Testis (tissue), 2 donors: ENCODE measurements at regions not wholly inside any gene's neighbourhood (a gene's known extent, or its start where the extent isn't known, plus 50 kb on each side); places are given as distances from the start of the nearest gene placed in this dataset.

ENCODE experiments used
- CTCF ChIP-seq, 3 experiments: fragments of 450-650 bp in 2 of 3; fragments of 200-600 bp in 1 of 3; sonication (generic) in 1 of 3; IDR thresholded peaks; one replicate each; pipeline ENCODE4 v1.5.1; 2016 to 2019; ENCODE audit warnings: antibody characterized with exemption in 3 of 3, mild to moderate bottlenecking in 2 of 3, moderate library complexity in 1 of 3
- POLR2A ChIP-seq: fragments of 450-650 bp; IDR thresholded peaks from one replicate; pipeline ENCODE4 v1.6.1; 2017; ENCODE audit warnings: antibody characterized with exemption, mild to moderate bottlenecking, moderate library complexity

GRCh38 chr7:16309129-16309528, 112.2 kb downstream of the CRPPA start:
- TF ChIP-seq CTCF (IDR thresholded peaks at IDR 0.05) (no peak), POLR2A (no peak)
